Thyroid gland (tissue), 4 donors: ENCODE measurements at regions not wholly inside any gene's neighbourhood (a gene's known extent, or its start where the extent isn't known, plus 50 kb on each side); places are given as distances from the start of the nearest gene placed in this dataset.

Experiments used
- DNase-seq, 2 donors: peaks; one replicate each; pipeline ENCODE4 v3.0.0-alpha.2; 2019
- H3K27ac ChIP-seq, 3 donors: fragments of 200-600 bp; sonication (generic); 1 replicate in 2 of 3; 2 replicates in 1 of 3; pipeline ENCODE4 v1.5.1; 2016 to 2019; ENCODE audit warnings: mild to moderate bottlenecking in 1 of 3, moderate library complexity in 1 of 3
- H3K27me3 ChIP-seq: fragments of 200-600 bp; sonication (generic); one replicate; pipeline ENCODE4 v1.5.1; 2019
- H3K36me3 ChIP-seq, 2 donors: fragments of 200-600 bp; sonication (generic); one replicate each; pipeline ENCODE4 v1.5.1; 2016 to 2019
- H3K4me1 ChIP-seq, 2 donors: fragments of 200-600 bp; sonication (generic); one replicate each; pipeline ENCODE4 v1.5.1; 2017 to 2019
- H3K4me3 ChIP-seq, 3 donors: fragments of 200-600 bp; sonication (generic); replicated peaks in 1 of 3; 1 replicate in 2 of 3; 2 replicates in 1 of 3; pipeline ENCODE4 v1.5.1; 2016; ENCODE audit warnings: mild to moderate bottlenecking in 1 of 3
- H3K9me3 ChIP-seq: fragments of 200-600 bp; sonication (generic); one replicate; pipeline ENCODE4 v1.5.1; 2017
- WGBS, 2 donors: methylation state at CpG; one replicate each; pipeline ENCODE4 v1.1.5; 2017; 5-methylcytosine and 5-hydroxymethylcytosine counted together
- intact Hi-C: fragments of 100-400 bp; cut with DNase I; formaldehyde crosslinking; loops from one replicate; pipeline ENCODE4 v1.15.1; 2023
- TF ChIP-seq, protein P1 (sequence below), 6 experiments: fragments of 200-600 bp in 3 of 6; fragments of 450-650 bp in 3 of 6; sonication (generic) in 3 of 6; IDR thresholded peaks; one replicate each; pipeline ENCODE4 v1.5.1; 2016 to 2019; ENCODE audit warnings: antibody characterized with exemption in 6 of 6, mild to moderate bottlenecking in 2 of 6, inconsistent platforms in 1 of 6, moderate library complexity in 1 of 6

DNA sequence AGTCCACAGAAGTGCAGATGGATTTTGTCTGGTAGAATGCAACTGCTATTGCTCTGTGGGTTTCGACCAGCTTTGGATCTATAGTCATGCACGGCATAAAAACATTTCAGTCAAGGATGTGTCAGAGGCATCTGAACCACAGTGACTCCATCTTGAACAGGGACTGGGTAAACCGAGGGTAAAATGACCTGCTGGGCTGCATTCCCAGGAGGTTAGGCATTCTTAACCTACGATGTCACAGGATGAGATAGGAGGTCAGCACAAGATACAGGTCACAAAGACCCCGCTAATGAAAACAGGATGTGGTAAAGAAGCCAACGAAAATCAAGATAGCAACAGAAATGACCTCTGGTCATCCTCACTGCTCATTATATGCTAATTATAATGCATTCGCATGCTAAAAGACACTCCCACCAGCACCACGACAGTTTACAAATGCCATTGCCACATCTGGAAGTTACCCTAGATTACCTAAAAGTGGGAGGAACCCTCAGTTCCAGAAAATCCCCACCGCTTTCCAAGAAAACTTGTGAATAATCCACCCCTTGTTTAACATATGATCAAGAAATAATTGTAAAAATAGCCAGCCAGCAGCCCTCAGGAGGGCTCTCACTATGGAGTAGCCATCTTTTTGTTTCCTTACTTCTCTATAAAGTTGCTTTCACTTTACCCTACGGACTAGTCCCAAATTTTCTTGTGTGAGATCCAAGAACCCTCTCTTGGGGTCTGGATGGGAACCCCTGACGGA is 50.7 kb upstream of the CPXM2 start:
- H3K27ac ChIP-seq = no peak overlapping the region
- no peak for DNase-seq
- H3K27me3 ChIP-seq = no peaks in the 10 kb centered on the region
- no peaks in the 10 kb centered on the region for H3K9me3 ChIP-seq
- intact Hi-C loops = no loop called here
- TF ChIP-seq, protein P1, sequence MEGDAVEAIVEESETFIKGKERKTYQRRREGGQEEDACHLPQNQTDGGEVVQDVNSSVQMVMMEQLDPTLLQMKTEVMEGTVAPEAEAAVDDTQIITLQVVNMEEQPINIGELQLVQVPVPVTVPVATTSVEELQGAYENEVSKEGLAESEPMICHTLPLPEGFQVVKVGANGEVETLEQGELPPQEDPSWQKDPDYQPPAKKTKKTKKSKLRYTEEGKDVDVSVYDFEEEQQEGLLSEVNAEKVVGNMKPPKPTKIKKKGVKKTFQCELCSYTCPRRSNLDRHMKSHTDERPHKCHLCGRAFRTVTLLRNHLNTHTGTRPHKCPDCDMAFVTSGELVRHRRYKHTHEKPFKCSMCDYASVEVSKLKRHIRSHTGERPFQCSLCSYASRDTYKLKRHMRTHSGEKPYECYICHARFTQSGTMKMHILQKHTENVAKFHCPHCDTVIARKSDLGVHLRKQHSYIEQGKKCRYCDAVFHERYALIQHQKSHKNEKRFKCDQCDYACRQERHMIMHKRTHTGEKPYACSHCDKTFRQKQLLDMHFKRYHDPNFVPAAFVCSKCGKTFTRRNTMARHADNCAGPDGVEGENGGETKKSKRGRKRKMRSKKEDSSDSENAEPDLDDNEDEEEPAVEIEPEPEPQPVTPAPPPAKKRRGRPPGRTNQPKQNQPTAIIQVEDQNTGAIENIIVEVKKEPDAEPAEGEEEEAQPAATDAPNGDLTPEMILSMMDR (IDR thresholded peaks at IDR 0.05) = no peak
- H3K4me1 ChIP-seq = peaks cover 9 to 12% of the 10 kb centered on the region in 2 donors
- no peak overlapping the region for H3K4me3 ChIP-seq
- WGBS, 2 donors = 70 to 73% methylated on average over 11 of the region's 11 CpGs
- no peaks in the 10 kb centered on the region for H3K36me3 ChIP-seq
